ENCODE measurements at regions not wholly inside any gene's neighbourhood (a gene's known extent, or its start where the extent isn't known, plus 50 kb on each side); places are given as distances from the start of the nearest gene placed in this dataset.
"Not testable (repeated sequence)": the region's sequence is repeated elsewhere in the genome, so short reads cannot be mapped to it uniquely, and the experiment has no call there.

- Mint-ChIP-seq H3K27ac (no peak overlapping the region), H3K27me3 (ENCODE audit: low read depth in 3 of 3) (peaks cover 0 to 3% (median 0%) of the 10 kb centered on the region in 3 donors), H3K4me3 (no peak overlapping the region), H3K4me1 (no peaks in the 10 kb centered on the region), H3K36me3 (no peaks in the 10 kb centered on the region), H3K9me3 (peaks cover 0 to 10% (median 2%) of the 10 kb centered on the region in 7 donors)
- no peak overlapping the region for H3K27ac ChIP-seq (ENCODE audit: low read depth in 1 of 2, low read length in 2 of 2)
- H3K36me3 ChIP-seq (replicated peaks in 1 of 2; ENCODE audit: control insufficient read depth in 1 of 2, insufficient read depth in 2 of 2, low read length in 2 of 2), result no peaks in the 10 kb centered on the region
- intact Hi-C loops (cut with micrococcal nuclease), result no loop called here
- H2AFZ ChIP-seq (ENCODE audit: insufficient read depth, low read depth, low read length, poor library complexity, severe bottlenecking), result no peak overlapping the region
- H3K9me3 ChIP-seq (replicated peaks in 1 of 2; ENCODE audit: control insufficient read depth in 1 of 2, insufficient read depth in 1 of 2, low read length in 2 of 2), result peaks cover 0 to 6% of the 10 kb centered on the region in 2 donors
- no CpG with 5 or more reads among the region's 1 CpG for WGBS (ENCODE audit: insufficient coverage)
- H3K4me2 ChIP-seq (replicated peaks; ENCODE audit: extremely low read depth, low read length, poor library complexity, severe bottlenecking), result no peak overlapping the region
- no peaks in the 10 kb centered on the region for H3K79me2 ChIP-seq (ENCODE audit: insufficient read depth, low read length)
- H3K27me3 ChIP-seq (ENCODE audit: control insufficient read depth in 2 of 2, insufficient read depth in 2 of 2, low read length in 2 of 2), result no peaks in the 10 kb centered on the region
- TF ChIP-seq, protein P1, sequence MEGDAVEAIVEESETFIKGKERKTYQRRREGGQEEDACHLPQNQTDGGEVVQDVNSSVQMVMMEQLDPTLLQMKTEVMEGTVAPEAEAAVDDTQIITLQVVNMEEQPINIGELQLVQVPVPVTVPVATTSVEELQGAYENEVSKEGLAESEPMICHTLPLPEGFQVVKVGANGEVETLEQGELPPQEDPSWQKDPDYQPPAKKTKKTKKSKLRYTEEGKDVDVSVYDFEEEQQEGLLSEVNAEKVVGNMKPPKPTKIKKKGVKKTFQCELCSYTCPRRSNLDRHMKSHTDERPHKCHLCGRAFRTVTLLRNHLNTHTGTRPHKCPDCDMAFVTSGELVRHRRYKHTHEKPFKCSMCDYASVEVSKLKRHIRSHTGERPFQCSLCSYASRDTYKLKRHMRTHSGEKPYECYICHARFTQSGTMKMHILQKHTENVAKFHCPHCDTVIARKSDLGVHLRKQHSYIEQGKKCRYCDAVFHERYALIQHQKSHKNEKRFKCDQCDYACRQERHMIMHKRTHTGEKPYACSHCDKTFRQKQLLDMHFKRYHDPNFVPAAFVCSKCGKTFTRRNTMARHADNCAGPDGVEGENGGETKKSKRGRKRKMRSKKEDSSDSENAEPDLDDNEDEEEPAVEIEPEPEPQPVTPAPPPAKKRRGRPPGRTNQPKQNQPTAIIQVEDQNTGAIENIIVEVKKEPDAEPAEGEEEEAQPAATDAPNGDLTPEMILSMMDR (IDR thresholded peaks at IDR 0.05), result no peak
- H3K9ac ChIP-seq (ENCODE audit: insufficient read depth, low read length, poor library complexity, severe bottlenecking), result no peak overlapping the region
- no peaks in the 10 kb centered on the region for H3K4me1 ChIP-seq (ENCODE audit: control insufficient read depth in 1 of 2, insufficient read depth in 2 of 2, low read length in 2 of 2)
- no peaks in the 10 kb centered on the region for H4K20me1 ChIP-seq (ENCODE audit: insufficient read depth, low read length)
- DNase-seq, result no peak
- no peak overlapping the region for H3K4me3 ChIP-seq (replicated peaks in 1 of 3; ENCODE audit: low read depth in 2 of 3, low read length in 3 of 3)
These were observed 754.1 kb downstream of the PCDH7 start for GRCh38 chr4:31474221-31474620.

- H3K9me3 ChIP-seq (replicated peaks in 1 of 2; ENCODE audit: control insufficient read depth in 1 of 2, insufficient read depth in 1 of 2, low read length in 2 of 2), result no peaks in the 10 kb centered on the region
- Mint-ChIP-seq H3K36me3 (no peaks in the 10 kb centered on the region), H3K9me3 (peaks cover 0 to 4% (median 0%) of the 10 kb centered on the region in 7 donors), H3K27ac (no peak overlapping the region), H3K27me3 (ENCODE audit: low read depth in 3 of 3) (no peaks in the 10 kb centered on the region), H3K4me1 (no peaks in the 10 kb centered on the region), H3K4me3 (no peak overlapping the region)
- no peak overlapping the region for H3K4me3 ChIP-seq (replicated peaks in 1 of 3; ENCODE audit: low read depth in 2 of 3, low read length in 3 of 3)
- whole genome bisulfite sequencing (ENCODE audit: insufficient coverage), result no CpG with 5 or more reads among the region's 1 CpG
- no peak overlapping the region for H3K9ac ChIP-seq (ENCODE audit: insufficient read depth, low read length, poor library complexity, severe bottlenecking)
- no peak overlapping the region for H3K27ac ChIP-seq (ENCODE audit: low read depth in 1 of 2, low read length in 2 of 2)
- H3K36me3 ChIP-seq (replicated peaks in 1 of 2; ENCODE audit: control insufficient read depth in 1 of 2, insufficient read depth in 2 of 2, low read length in 2 of 2), result no peaks in the 10 kb centered on the region
- intact Hi-C loops (cut with micrococcal nuclease), result no loop called here
- no peaks in the 10 kb centered on the region for H3K4me1 ChIP-seq (ENCODE audit: control insufficient read depth in 1 of 2, insufficient read depth in 2 of 2, low read length in 2 of 2)
- no peak overlapping the region for H3K4me2 ChIP-seq (replicated peaks; ENCODE audit: extremely low read depth, low read length, poor library complexity, severe bottlenecking)
- DNase-seq, result no peak
- H2AFZ ChIP-seq (ENCODE audit: insufficient read depth, low read depth, low read length, poor library complexity, severe bottlenecking), result no peak overlapping the region
- H3K79me2 ChIP-seq (ENCODE audit: insufficient read depth, low read length), result no peaks in the 10 kb centered on the region
- no peaks in the 10 kb centered on the region for H3K27me3 ChIP-seq (ENCODE audit: control insufficient read depth in 2 of 2, insufficient read depth in 2 of 2, low read length in 2 of 2)
- TF ChIP-seq, protein P1 (IDR thresholded peaks at IDR 0.05), result no peak
- H4K20me1 ChIP-seq (ENCODE audit: insufficient read depth, low read length), result no peaks in the 10 kb centered on the region
These were observed 762.5 kb downstream of the PCDH7 start for GRCh38 chr4:31482691-31483090.

DNA sequence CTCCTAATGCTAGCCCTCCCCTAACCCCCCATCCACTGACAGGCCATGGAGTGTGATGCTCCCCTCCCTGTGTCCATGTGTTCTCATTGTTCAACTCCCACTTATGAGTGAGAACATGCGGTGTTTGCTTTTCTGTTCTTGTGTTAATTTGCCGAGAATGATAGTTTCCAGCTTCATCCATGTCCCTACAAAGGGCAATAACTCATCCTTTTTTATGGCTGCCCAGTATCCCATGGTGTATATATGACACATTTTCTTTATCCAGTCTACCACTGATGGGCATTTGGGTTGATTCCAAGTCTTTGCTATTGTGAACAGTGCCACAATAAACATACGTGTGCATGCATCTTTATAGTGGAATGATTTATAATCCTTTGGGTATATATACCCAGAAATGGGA, 779.0 kb downstream of the PCDH7 start:
- H3K27ac ChIP-seq (ENCODE audit: low read depth in 1 of 2, low read length in 2 of 2); H3K27ac Mint-ChIP-seq; H3K36me3 Mint-ChIP-seq; H3K4me1 ChIP-seq (ENCODE audit: control insufficient read depth in 1 of 2, insufficient read depth in 2 of 2, low read length in 2 of 2); H3K27me3 ChIP-seq (ENCODE audit: control insufficient read depth in 2 of 2, insufficient read depth in 2 of 2, low read length in 2 of 2); H2AFZ ChIP-seq (ENCODE audit: insufficient read depth, low read depth, low read length, poor library complexity, severe bottlenecking); H3K79me2 ChIP-seq (ENCODE audit: insufficient read depth, low read length); H3K4me3 Mint-ChIP-seq; H3K9ac ChIP-seq (ENCODE audit: insufficient read depth, low read length, poor library complexity, severe bottlenecking); H3K27me3 Mint-ChIP-seq (ENCODE audit: low read depth in 3 of 3); H3K9me3 ChIP-seq (replicated peaks in 1 of 2; ENCODE audit: control insufficient read depth in 1 of 2, insufficient read depth in 1 of 2, low read length in 2 of 2); H3K4me3 ChIP-seq (replicated peaks in 1 of 3; ENCODE audit: low read depth in 2 of 3, low read length in 3 of 3); intact Hi-C loops (cut with micrococcal nuclease); H3K4me2 ChIP-seq (replicated peaks; ENCODE audit: extremely low read depth, low read length, poor library complexity, severe bottlenecking); H4K20me1 ChIP-seq (ENCODE audit: insufficient read depth, low read length); H3K36me3 ChIP-seq (replicated peaks in 1 of 2; ENCODE audit: control insufficient read depth in 1 of 2, insufficient read depth in 2 of 2, low read length in 2 of 2); H3K4me1 Mint-ChIP-seq; H3K9me3 Mint-ChIP-seq; DNase-seq: not testable (repeated sequence)
- 80% methylated on average over 1 of the region's 3 CpGs for WGBS (ENCODE audit: insufficient coverage)
